OCI-LY7 (cell line): ENCODE measurements at regions not wholly inside any gene's neighbourhood (a gene's known extent, or its start where the extent isn't known, plus 50 kb on each side); places are given as distances from the start of the nearest gene placed in this dataset.

Source experiments
- CTCF ChIP-seq: fragments of 200-600 bp; sonication (generic); conservative IDR thresholded peaks from 2 replicates; pipeline ENCODE4 v1.5.1; 2014; ENCODE audit warnings: mild to moderate bottlenecking, antibody characterized with exemption, low read length, moderate library complexity, mixed read lengths
- EZH2phosphoT487 ChIP-seq: fragments of 200-600 bp; sonication (generic); IDR thresholded peaks from 2 replicates; pipeline ENCODE4 v1.6.1; 2018; ENCODE audit warnings: low read depth, borderline replicate concordance, mild to moderate bottlenecking, mixed run types, antibody characterized with exemption, low read length, moderate library complexity, mixed read lengths

- TF ChIP-seq CTCF (no peak), EZH2phosphoT487 (no peak)
Observed at GRCh38 chr13:47008318-47008717, 111.5 kb upstream of the HTR2A start.
